Upper lobe of right lung (tissue), 1 donor: ENCODE measurements at regions not wholly inside any gene's neighbourhood (a gene's known extent, or its start where the extent isn't known, plus 50 kb on each side); places are given as distances from the start of the nearest gene placed in this dataset.

Experiments
- ATAC-seq: fragments of 200-7000 bp; cut with Tn5 transposase; one replicate; pipeline ENCODE4 v1.9.1; 2020; ENCODE audit warnings: mild to moderate bottlenecking, moderate library complexity
- DNase-seq: peaks from one replicate; pipeline ENCODE4 v3.0.0-alpha.2; 2020
- H3K27ac ChIP-seq: fragments of 200-600 bp; one replicate; pipeline ENCODE4 v1.8.0; 2022
- H3K27me3 ChIP-seq: fragments of 200-600 bp; one replicate; pipeline ENCODE4 v1.8.0; 2022; ENCODE audit warnings: mild to moderate bottlenecking
- H3K36me3 ChIP-seq: fragments of 200-600 bp; one replicate; pipeline ENCODE4 v1.8.0; 2022
- H3K4me1 ChIP-seq: fragments of 200-600 bp; one replicate; pipeline ENCODE4 v1.8.0; 2022
- H3K4me3 ChIP-seq: fragments of 200-600 bp; one replicate; pipeline ENCODE4 v1.8.0; 2022; ENCODE audit warnings: mild to moderate bottlenecking
- H3K9me3 ChIP-seq: fragments of 200-600 bp; one replicate; pipeline ENCODE4 v1.8.0; 2022
- intact Hi-C: fragments of 100-400 bp; cut with DNase I; formaldehyde crosslinking; loops from one replicate; pipeline ENCODE4 v1.11.0; 2022
- TF ChIP-seq, protein P1 (sequence below): fragments of 200-600 bp; IDR thresholded peaks from one replicate; pipeline ENCODE4 v1.8.0; 2022; ENCODE audit warnings: antibody characterized with exemption
- donor health status: DM: no; HTN: yes; CAD: no; lungs with severe emphysema.

- no peaks in the 10 kb centered on the region for H3K9me3 ChIP-seq
- peaks cover 9% of the 10 kb centered on the region for H3K4me1 ChIP-seq
- DNase-seq = no peak
- no peak overlapping the region for H3K27ac ChIP-seq
- intact Hi-C loops = no loop called here
- no peak overlapping the region for H3K4me3 ChIP-seq
- no peaks in the 10 kb centered on the region for H3K27me3 ChIP-seq
- TF ChIP-seq, protein P1, sequence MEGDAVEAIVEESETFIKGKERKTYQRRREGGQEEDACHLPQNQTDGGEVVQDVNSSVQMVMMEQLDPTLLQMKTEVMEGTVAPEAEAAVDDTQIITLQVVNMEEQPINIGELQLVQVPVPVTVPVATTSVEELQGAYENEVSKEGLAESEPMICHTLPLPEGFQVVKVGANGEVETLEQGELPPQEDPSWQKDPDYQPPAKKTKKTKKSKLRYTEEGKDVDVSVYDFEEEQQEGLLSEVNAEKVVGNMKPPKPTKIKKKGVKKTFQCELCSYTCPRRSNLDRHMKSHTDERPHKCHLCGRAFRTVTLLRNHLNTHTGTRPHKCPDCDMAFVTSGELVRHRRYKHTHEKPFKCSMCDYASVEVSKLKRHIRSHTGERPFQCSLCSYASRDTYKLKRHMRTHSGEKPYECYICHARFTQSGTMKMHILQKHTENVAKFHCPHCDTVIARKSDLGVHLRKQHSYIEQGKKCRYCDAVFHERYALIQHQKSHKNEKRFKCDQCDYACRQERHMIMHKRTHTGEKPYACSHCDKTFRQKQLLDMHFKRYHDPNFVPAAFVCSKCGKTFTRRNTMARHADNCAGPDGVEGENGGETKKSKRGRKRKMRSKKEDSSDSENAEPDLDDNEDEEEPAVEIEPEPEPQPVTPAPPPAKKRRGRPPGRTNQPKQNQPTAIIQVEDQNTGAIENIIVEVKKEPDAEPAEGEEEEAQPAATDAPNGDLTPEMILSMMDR = no peak
- peak; percentile 81 for ATAC-seq
- H3K36me3 ChIP-seq = no peaks in the 10 kb centered on the region
These were observed 137.7 kb upstream of the BLID start for GRCh38 chr11:122253589-122254231.

DNA sequence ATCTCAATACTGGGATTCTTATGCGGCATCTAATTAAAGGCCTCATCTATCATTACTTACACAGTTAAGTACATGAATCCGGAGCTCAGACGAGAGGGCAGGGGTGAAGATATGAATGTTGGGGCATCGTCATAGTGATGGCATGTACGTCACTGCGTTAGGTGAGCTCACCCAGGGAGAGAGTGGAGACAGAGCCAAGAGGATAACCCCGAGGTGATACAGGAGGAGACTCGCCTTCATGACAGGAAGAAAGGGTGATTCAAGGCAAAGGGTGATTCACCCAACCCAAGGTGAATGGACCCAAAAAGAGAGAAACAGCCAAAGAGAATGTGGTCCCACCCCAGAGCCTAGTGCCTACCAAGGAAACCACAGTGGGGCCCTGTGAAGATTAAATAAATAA is 132.9 kb upstream of the BLID start:
- no peak overlapping the region for H3K27ac ChIP-seq
- no peaks in the 10 kb centered on the region for H3K36me3 ChIP-seq
- intact Hi-C loops = no loop called here
- H3K27me3 ChIP-seq = no peaks in the 10 kb centered on the region
- H3K4me3 ChIP-seq = no peak overlapping the region
- ATAC-seq = no peak
- peaks cover 6% of the 10 kb centered on the region for H3K4me1 ChIP-seq
- no peaks in the 10 kb centered on the region for H3K9me3 ChIP-seq
- DNase-seq = no peak
- TF ChIP-seq, protein P1 = no peak

DNA sequence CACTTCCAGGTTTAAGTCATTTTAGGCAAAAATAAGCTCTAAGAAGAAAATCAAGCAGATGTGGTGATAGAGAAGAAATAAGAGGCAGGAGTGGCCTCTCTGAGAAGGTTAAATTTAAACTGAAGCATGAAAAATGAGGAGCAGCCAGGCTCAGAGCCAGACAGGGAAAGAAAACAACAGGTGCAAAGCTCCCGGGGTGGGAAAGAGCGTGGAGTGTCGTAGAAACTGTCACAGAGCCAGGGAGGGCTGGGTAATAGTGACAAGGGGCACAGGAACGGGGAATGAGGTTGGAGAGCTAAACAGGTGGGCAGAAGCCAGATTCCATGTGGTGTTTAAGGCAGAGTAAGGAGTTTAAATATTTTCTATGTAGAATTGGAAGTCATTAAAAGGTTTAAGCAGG is 132.1 kb upstream of the BLID start:
- H3K9me3 ChIP-seq = no peaks in the 10 kb centered on the region
- H3K4me3 ChIP-seq = no peak overlapping the region
- H3K36me3 ChIP-seq = no peaks in the 10 kb centered on the region
- TF ChIP-seq, protein P1 = no peak
- no peaks in the 10 kb centered on the region for H3K27me3 ChIP-seq
- intact Hi-C loops = no loop called here
- DNase-seq (no peak), ATAC-seq (no peak)
- H3K27ac ChIP-seq = no peak overlapping the region
- no peaks in the 10 kb centered on the region for H3K4me1 ChIP-seq

DNA sequence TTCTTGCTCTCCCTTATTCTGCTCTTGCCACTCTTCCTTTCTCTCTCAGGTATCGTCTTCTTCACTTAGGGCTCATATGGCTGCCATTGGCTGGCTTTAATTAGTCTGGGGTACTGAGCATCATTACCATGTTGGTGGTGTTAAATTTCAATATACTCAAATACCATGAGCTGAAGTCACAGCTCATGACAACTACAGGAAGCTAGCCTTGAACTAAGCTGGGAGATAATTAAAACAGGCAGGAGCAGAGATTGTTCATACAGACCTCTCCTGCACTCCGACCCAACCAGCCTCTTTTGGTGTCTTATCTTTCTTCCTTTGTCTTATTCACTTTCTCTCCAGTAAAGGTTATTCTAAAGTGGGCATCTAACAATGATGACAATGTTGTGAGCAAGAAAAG is 130.9 kb upstream of the BLID start:
- ATAC-seq (no peak), DNase-seq (no peak)
- Histone ChIP-seq H3K9me3 (no peaks in the 10 kb centered on the region), H3K27ac (no peak overlapping the region), H3K4me3 (no peak overlapping the region), H3K27me3 (no peaks in the 10 kb centered on the region), H3K36me3 (no peaks in the 10 kb centered on the region), H3K4me1 (no peaks in the 10 kb centered on the region)
- intact Hi-C loops = no loop called here
- TF ChIP-seq, protein P1 = no peak

- DNase-seq (no peak), ATAC-seq (no peak)
- no peaks in the 10 kb centered on the region for H3K4me1 ChIP-seq
- H3K4me3 ChIP-seq = no peak overlapping the region
- no peak overlapping the region for H3K27ac ChIP-seq
- TF ChIP-seq, protein P1 = no peak
- H3K9me3 ChIP-seq = no peaks in the 10 kb centered on the region
- no peaks in the 10 kb centered on the region for H3K36me3 ChIP-seq
- intact Hi-C loops = no loop called here
- H3K27me3 ChIP-seq = no peaks in the 10 kb centered on the region
These were observed 126.7 kb upstream of the BLID start for GRCh38 chr11:122242731-122243130.

GRCh38 chr11:122241566-122241965 is 125.6 kb upstream of the BLID start:
- Histone ChIP-seq H3K27ac (no peak overlapping the region), H3K9me3 (no peaks in the 10 kb centered on the region), H3K4me1 (no peaks in the 10 kb centered on the region), H3K4me3 (no peak overlapping the region), H3K27me3 (no peaks in the 10 kb centered on the region), H3K36me3 (no peaks in the 10 kb centered on the region)
- ATAC-seq (no peak), DNase-seq (no peak)
- TF ChIP-seq, protein P1 = no peak
- intact Hi-C loops = no loop called here
